AG04449 (cell line): ENCODE measurements at regions not wholly inside any gene's neighbourhood (a gene's known extent, or its start where the extent isn't known, plus 50 kb on each side); places are given as distances from the start of the nearest gene placed in this dataset.

Source experiments
- CTCF ChIA-PET: fragments of 350-600 bp; formaldehyde crosslinking; extraction: SDS; loops from one replicate; lab custom pipeline; 2021; ENCODE audit warnings: antibody characterized with exemption; lab: Yijun Ruan, JAX
- POLR2A ChIA-PET: fragments of 400-600, 350-600 bp; formaldehyde crosslinking; extraction: SDS; loops from one replicate; lab custom pipeline; 2020; ENCODE audit warnings: antibody characterized with exemption, inconsistent platforms; lab: Yijun Ruan, JAX
- DNase-seq: peaks from one replicate; pipeline ENCODE4 v3.0.0-alpha.2; 2010; ENCODE audit warnings: low read depth, low spot score
- H3K4me3 ChIP-seq: 2 replicates; pipeline ENCODE4 v1.5.1; 2011; ENCODE audit warnings: low read depth, mild to moderate bottlenecking, control low read depth, low read length
- CTCF ChIP-seq: IDR thresholded peaks from one replicate; pipeline ENCODE4 v1.5.1; 2011; ENCODE audit warnings: mild to moderate bottlenecking, moderate library complexity, low read length, control low read depth, inconsistent platforms; ENCODE audit not compliant: insufficient read depth; ENCODE audit errors: missing control alignments

DNA sequence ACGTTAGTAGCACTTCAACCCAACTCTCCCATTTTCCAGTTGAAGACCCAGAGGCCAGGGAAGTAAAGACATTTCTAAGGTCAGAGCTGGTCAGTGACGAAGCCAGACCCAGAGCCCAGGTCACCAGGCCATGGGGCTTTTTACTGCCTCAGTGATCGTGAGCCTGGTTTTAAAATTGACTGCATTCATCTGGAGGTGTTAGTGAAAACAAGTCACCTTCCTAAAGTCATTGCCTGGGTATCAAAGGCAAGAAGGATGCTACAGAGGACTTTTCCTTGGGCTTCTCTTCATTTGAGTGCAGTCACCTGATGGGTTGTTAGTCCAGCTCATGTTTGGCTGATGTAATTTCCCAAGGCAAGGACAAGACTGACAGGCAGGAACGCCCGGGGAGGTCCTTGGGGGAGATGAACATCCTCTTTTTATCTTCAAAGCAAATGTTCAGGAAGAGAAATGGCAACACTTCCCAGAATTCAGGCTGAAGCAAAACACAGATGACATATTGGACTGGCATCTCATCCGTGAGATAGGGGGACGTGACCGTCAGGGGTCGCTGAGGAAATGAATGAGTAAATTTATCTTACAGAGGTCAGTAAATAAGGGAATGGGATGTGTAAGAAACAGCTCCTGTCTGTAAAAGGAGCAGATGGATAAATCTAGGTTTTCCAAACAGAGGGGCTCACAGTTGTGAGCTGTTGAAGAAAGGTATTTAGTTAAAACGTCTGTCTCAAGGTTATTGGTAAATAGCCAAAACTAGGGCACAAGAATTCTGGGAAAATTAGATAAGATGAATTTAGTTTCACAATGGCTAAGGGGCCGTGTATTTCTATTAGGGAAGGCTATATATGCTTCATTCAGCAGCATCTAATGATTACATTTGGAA is 201.2 kb downstream of the OPA1 start:
- ChIA-PET CTCF (interaction anchor here (0.9 to 1.6 kb wide), 2 partner anchors 9 to 522 kb away, joined by 3 to 4 read pairs; no protein-coding TSS in a partner anchor), POLR2A (no interaction called here)
- DNase-seq, result no peak
- H3K4me3 ChIP-seq, result no peak overlapping the region
- no peak for TF ChIP-seq CTCF

- ChIA-PET POLR2A (no interaction called here), CTCF (no interaction called here)
- TF ChIP-seq CTCF, result no peak
- H3K4me3 ChIP-seq, result no peak overlapping the region
- no peak for DNase-seq
Measured at GRCh38 chr3:193795062-193795690, 202.2 kb downstream of the OPA1 start.

GRCh38 chr3:193796089-193796488 is 203.1 kb downstream of the OPA1 start:
- H3K4me3 ChIP-seq, result no peak overlapping the region
- ChIA-PET CTCF (interaction anchor here (0.6 kb wide), 1 partner anchor 370 kb away, joined by 3 read pairs; no protein-coding TSS in a partner anchor), POLR2A (no interaction called here)
- no peak for TF ChIP-seq CTCF
- DNase-seq, result no peak

DNA sequence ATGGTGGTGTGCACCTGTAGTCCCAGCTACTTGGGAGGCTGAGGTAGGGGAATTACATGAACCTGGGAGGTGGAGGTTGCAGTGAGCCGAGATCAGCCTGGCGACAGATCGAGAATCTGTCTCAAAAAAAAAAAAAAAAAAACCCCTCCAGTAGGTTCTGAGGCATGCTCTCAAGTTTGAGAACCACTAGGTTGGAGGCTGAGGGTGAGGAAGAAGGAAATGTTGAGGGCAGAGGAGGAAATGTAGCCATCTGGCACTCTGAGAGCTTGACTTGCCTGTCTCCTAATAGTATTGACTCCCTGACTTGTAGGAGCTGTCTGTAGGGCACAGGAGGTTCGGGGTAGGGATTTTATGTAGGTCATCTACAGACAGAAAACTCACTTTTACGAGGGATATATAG is 204.6 kb downstream of the OPA1 start:
- no peak overlapping the region for H3K4me3 ChIP-seq
- TF ChIP-seq CTCF, result no peak
- ChIA-PET CTCF (no interaction called here), POLR2A (no interaction called here)
- DNase-seq, result no peak

- POLR2A ChIA-PET, result no interaction called here
- no peak for DNase-seq
- CTCF ChIA-PET, result no interaction called here
- no peak for TF ChIP-seq CTCF
- no peak overlapping the region for H3K4me3 ChIP-seq
Measured at GRCh38 chr3:193798051-193798450, 205.0 kb downstream of the OPA1 start.
